SK-N-MC (cell line): ENCODE measurements at regions not wholly inside any gene's neighbourhood (a gene's known extent, or its start where the extent isn't known, plus 50 kb on each side); places are given as distances from the start of the nearest gene placed in this dataset.

Experiments used
- DNase-seq: peaks from one replicate; pipeline ENCODE4 v3.0.0-alpha.2; 2011; ENCODE audit warnings: low read depth, low spot score
- H3K27ac ChIP-seq: fragments of 200-600 bp; sonication (generic); 2 replicates; pipeline ENCODE4 v1.5.1; 2016; ENCODE audit warnings: mixed run types
- H3K36me3 ChIP-seq: fragments of 200-600 bp; sonication (generic); 2 replicates; pipeline ENCODE4 v1.6.1; 2017; ENCODE audit warnings: antibody characterized with exemption, low read length, mixed read lengths; ENCODE audit not compliant: insufficient read depth
- H3K4me3 ChIP-seq: fragments of 200-600 bp; sonication (generic); 2 replicates; pipeline ENCODE4 v1.5.1; 2016
- H3K9ac ChIP-seq: fragments of 200-600 bp; sonication (generic); 2 replicates; pipeline ENCODE4 v1.8.0; 2017; ENCODE audit warnings: mixed run types, mixed read lengths; ENCODE audit not compliant: insufficient read length
- H3K9me3 ChIP-seq: fragments of 200-600 bp; sonication (generic); 2 replicates; pipeline ENCODE4 v1.6.1; 2017; ENCODE audit warnings: low read depth, mild to moderate bottlenecking, antibody characterized with exemption, low read length, moderate library complexity, mixed read lengths
- EZH2 ChIP-seq: fragments of 200-600 bp; sonication (generic); IDR thresholded peaks from one replicate; pipeline ENCODE4 v1.6.1; 2017; ENCODE audit warnings: antibody characterized with exemption
- FOXP2 ChIP-seq: optimal IDR thresholded peaks from 2 replicates; pipeline ENCODE3; 2011; ENCODE audit warnings: mild to moderate bottlenecking, moderate library complexity; ENCODE audit not compliant: insufficient read depth; ENCODE audit errors: extremely low read length, control extremely low read depth
- POLR2AphosphoS5 ChIP-seq: IDR thresholded peaks from 2 replicates; pipeline ENCODE4 v1.6.1; 2012; ENCODE audit warnings: mild to moderate bottlenecking, low read depth, low read length, borderline replicate concordance

- no peak overlapping the region for H3K9ac ChIP-seq
- no peak for DNase-seq
- H3K36me3 ChIP-seq: no peaks in the 10 kb centered on the region
- no peak for TF ChIP-seq FOXP2
- no peak for TF ChIP-seq EZH2
- TF ChIP-seq POLR2AphosphoS5: no peak
- H3K9me3 ChIP-seq: no peaks in the 10 kb centered on the region
- H3K4me3 ChIP-seq: no peak overlapping the region
- no peak overlapping the region for H3K27ac ChIP-seq
Measured at GRCh38 chr6:105985816-105986632, 100.1 kb upstream of the PRDM1 start.

DNA sequence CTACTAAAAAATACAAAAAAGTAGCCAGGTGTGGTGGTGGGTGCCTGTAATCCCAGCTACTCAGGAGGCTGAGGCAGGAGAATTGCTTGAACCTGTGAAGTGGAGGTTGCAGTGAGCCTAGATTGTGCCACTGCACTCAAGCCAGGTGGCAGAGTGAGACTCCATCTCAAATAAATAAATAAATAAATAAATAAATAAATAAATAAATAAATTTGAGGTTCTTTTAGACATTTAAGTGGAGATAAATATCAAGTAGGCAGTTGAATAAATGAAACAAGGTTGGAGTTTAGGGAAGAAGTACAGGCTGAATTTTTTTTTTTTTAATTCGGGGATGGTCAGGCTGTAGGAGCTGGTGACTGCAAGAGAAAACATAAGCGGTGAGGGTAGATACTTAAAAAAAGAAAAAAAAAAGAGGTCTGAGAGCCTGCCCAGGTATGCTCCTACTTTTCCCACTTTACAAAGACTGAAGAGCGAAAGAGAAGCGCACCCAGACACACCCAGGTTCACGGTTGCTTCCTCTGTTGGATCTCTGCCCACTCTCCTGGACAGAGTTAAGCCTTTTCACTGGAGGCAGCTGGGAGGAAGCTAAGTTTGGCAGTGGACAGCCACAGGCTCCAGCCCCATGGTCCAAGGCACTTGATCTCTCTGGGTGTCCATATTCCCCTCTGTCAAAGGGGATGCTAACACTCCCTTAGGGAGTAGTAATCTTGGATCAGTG lies 100.9 kb upstream of the PRDM1 start:
- DNase-seq: no peak
- H3K27ac ChIP-seq: no peak overlapping the region
- no peaks in the 10 kb centered on the region for H3K9me3 ChIP-seq
- no peak for TF ChIP-seq POLR2AphosphoS5
- TF ChIP-seq FOXP2: no peak
- TF ChIP-seq EZH2: no peak
- H3K4me3 ChIP-seq: no peak overlapping the region
- H3K36me3 ChIP-seq: no peaks in the 10 kb centered on the region
- H3K9ac ChIP-seq: no peak overlapping the region

- Histone ChIP-seq H3K9ac (no peak overlapping the region), H3K9me3 (no peaks in the 10 kb centered on the region), H3K27ac (no peak overlapping the region), H3K4me3 (no peak overlapping the region), H3K36me3 (no peaks in the 10 kb centered on the region)
- TF ChIP-seq FOXP2: no peak
- DNase-seq: no peak
Measured at GRCh38 chr6:105983763-105984162, 102.4 kb upstream of the PRDM1 start.

DNA sequence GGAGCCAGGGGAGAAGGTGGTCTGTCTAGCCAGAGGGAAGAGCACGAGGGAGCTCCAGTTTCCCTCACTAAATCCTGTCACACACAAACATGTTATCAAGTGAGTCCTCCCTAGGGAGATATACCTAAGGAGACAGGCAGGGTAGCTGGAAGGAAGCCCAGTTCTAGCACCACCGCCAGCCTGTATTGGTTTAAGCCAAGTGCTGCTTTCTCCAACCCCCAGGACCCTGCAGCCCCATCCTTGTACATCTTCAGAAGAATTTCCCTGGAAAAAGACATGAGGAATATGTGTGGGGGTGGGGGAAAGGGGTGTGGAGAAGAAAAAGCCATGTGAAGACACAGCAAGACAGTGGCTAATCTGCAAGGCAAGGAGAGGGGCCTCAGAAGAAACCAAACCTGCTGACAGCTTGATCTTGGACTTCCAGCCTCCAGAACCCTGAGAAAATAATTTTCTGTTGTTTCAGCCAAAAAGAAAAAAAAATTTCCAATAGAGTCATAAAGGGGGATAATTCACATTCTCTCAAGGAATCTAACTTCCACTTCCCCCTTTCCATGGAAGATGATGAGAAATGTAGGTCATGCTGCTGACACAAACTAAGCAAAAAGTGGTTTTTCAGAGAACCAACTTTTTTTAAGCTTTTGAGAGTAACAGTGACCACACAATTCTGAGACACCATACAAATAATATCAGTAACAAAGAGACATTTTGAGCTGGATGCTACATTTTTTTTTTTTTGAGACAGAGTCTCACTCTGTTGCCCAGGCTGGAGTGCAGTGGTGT lies 103.2 kb upstream of the PRDM1 start:
- Histone ChIP-seq H3K36me3 (no peaks in the 10 kb centered on the region), H3K9ac (no peak overlapping the region)
- DNase-seq: no peak

DNA sequence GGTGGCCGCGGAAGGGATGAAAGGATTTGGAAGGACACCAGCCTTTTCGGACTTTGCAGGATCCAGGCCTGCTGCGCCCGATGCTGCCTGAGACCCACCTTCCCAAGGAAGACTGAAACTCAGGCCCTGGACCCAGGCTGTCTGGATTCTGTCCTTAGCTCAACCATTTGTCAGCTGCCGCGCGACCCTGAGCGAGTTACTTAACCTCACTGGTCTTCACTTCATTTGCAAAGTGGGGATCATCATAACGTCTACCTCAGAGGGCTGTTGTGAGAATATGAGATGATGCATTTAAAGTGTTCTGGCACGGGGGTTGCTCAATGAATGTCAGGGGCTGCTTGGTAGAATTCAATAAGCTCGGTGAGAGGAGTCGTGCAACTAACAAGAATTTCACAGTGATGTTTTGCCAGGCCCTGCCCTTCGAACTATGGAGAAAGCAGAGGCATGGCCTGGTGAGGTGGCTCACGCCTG lies 104.2 kb upstream of the PRDM1 start:
- H3K9me3 ChIP-seq: no peaks in the 10 kb centered on the region
- no peak for DNase-seq
- H3K9ac ChIP-seq: no peak overlapping the region
- TF ChIP-seq EZH2: no peak
- H3K4me3 ChIP-seq: no peak overlapping the region
- no peaks in the 10 kb centered on the region for H3K36me3 ChIP-seq
- H3K27ac ChIP-seq: no peak overlapping the region

More for the DNA sequence above, 103.2 kb upstream of the PRDM1 start:
- no peak overlapping the region for H3K4me3 ChIP-seq
- H3K9me3 ChIP-seq: no peaks in the 10 kb centered on the region
- H3K27ac ChIP-seq: no peak overlapping the region
- TF ChIP-seq POLR2AphosphoS5 (no peak), EZH2 (no peak), FOXP2 (no peak)

DNA sequence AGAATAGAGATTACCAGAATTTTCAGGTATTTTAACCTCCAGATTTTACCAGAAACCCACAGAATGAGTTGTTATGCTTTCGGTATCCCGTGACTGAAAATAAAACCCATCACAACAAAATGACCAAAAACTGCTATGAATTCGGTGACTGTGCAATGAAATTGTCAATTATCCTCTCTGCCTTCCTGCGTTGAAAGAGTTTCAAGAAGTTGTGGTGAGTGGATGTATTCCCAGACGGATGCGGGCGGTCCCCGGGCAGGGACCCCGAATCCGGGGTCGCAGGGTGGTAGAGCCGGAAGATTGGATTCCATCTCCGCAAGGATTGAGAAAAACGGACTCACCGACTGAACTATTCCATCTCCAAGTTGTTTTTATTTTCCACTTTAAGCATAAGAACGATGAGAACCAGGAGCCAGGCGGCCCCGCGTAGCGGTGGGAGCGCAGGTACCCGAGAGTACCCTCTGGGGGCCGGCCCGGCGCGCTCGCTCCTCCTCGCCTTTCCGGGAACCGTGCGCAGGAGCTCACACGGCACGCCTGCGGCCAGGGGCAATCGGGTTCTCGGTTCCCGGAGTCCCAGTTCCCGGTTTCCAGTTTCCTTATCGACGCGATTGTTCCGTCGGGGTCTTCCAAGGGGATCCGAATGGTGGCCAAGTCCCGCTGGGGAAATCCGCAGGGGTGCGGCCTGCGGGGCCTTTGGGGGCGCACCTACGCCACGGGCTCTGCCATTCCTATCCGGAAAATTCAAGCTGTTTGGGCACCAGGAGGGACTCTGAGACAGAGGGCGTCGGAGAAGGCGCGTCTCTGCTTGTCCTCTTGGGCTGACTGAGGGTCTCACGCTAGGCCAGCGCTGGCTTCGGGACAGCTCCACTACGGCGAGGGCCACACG lies 104.9 kb upstream of the PRDM1 start:
- Histone ChIP-seq H3K36me3 (no peaks in the 10 kb centered on the region), H3K9me3 (no peaks in the 10 kb centered on the region), H3K9ac (no peak overlapping the region), H3K4me3 (no peak overlapping the region), H3K27ac (no peak overlapping the region)
- no peak for DNase-seq
- TF ChIP-seq EZH2: no peak
- no peak for TF ChIP-seq POLR2AphosphoS5
- no peak for TF ChIP-seq FOXP2

GRCh38 chr6:105978974-105979373 lies 107.2 kb upstream of the PRDM1 start:
- no peak overlapping the region for H3K4me3 ChIP-seq
- no peaks in the 10 kb centered on the region for H3K9me3 ChIP-seq
- no peak for TF ChIP-seq FOXP2
- TF ChIP-seq POLR2AphosphoS5: no peak
- TF ChIP-seq EZH2: no peak
- no peak for DNase-seq
- H3K36me3 ChIP-seq: no peaks in the 10 kb centered on the region
- H3K9ac ChIP-seq: no peak overlapping the region
- H3K27ac ChIP-seq: no peak overlapping the region

- TF ChIP-seq FOXP2 (no peak), POLR2AphosphoS5 (no peak), EZH2 (no peak)
- H3K9ac ChIP-seq: no peak overlapping the region
- no peak overlapping the region for H3K4me3 ChIP-seq
- no peaks in the 10 kb centered on the region for H3K36me3 ChIP-seq
- no peak for DNase-seq
- H3K27ac ChIP-seq: no peak overlapping the region
- H3K9me3 ChIP-seq: no peaks in the 10 kb centered on the region
Measured at GRCh38 chr6:105977934-105978504, 108.1 kb upstream of the PRDM1 start.
